Effector memory CD4-positive, alpha-beta T cell (primary cell): ENCODE measurements at regions not wholly inside any gene's neighbourhood (a gene's known extent, or its start where the extent isn't known, plus 50 kb on each side); places are given as distances from the start of the nearest gene placed in this dataset.

Experiments
- DNase-seq, 3 donors: peaks; one replicate each; pipeline ENCODE4 v3.0.0-alpha.2; 2020
- H3K27ac ChIP-seq: 2 replicates; pipeline ENCODE4 v1.7.0; 2013; ENCODE audit warnings: mild to moderate bottlenecking, low read length, moderate library complexity; ENCODE audit not compliant: insufficient read depth, poor library complexity, severe bottlenecking
- H3K27me3 ChIP-seq: replicated peaks from 2 replicates; pipeline ENCODE4 v1.7.0; 2013; ENCODE audit warnings: mild to moderate bottlenecking, low read length; ENCODE audit not compliant: insufficient read depth, control insufficient read depth, poor library complexity, severe bottlenecking
- H3K36me3 ChIP-seq: 2 replicates; pipeline ENCODE4 v1.7.0; 2013; ENCODE audit warnings: mild to moderate bottlenecking, low read length, moderate library complexity; ENCODE audit not compliant: control insufficient read depth, insufficient read depth
- H3K4me1 ChIP-seq: 2 replicates; pipeline ENCODE4 v1.7.0; 2013; ENCODE audit warnings: low read length, mild to moderate bottlenecking; ENCODE audit not compliant: control insufficient read depth, insufficient read depth, poor library complexity, severe bottlenecking
- H3K4me3 ChIP-seq: 2 replicates; pipeline ENCODE4 v1.7.0; 2013; ENCODE audit warnings: low read length, low read depth, mild to moderate bottlenecking; ENCODE audit not compliant: insufficient read depth, poor library complexity, severe bottlenecking
- H3K9me3 ChIP-seq: 2 replicates; pipeline ENCODE4 v1.7.0; 2013; ENCODE audit warnings: mild to moderate bottlenecking, low read length, moderate library complexity; ENCODE audit not compliant: control insufficient read depth

GRCh38 chr4:177116161-177116560, 193.5 kb upstream of the NEIL3 start:
- Histone ChIP-seq H3K4me1 (no peaks in the 10 kb centered on the region), H3K27ac (no peak overlapping the region), H3K36me3 (no peaks in the 10 kb centered on the region), H3K27me3 (no peaks in the 10 kb centered on the region), H3K4me3 (no peak overlapping the region), H3K9me3 (no peaks in the 10 kb centered on the region)
- DNase-seq, result no peak

- H3K27ac ChIP-seq, result no peak overlapping the region
- H3K36me3 ChIP-seq, result no peaks in the 10 kb centered on the region
- no peaks in the 10 kb centered on the region for H3K9me3 ChIP-seq
- H3K27me3 ChIP-seq, result no peaks in the 10 kb centered on the region
- H3K4me3 ChIP-seq, result no peak overlapping the region
- DNase-seq, result no peak
- no peaks in the 10 kb centered on the region for H3K4me1 ChIP-seq
Observed at GRCh38 chr4:177117256-177117655, 192.4 kb upstream of the NEIL3 start.

GRCh38 chr4:177118596-177118995, 191.1 kb upstream of the NEIL3 start:
- Histone ChIP-seq H3K9me3 (no peaks in the 10 kb centered on the region), H3K27me3 (no peaks in the 10 kb centered on the region), H3K4me3 (no peak overlapping the region), H3K36me3 (no peaks in the 10 kb centered on the region), H3K27ac (no peak overlapping the region), H3K4me1 (no peaks in the 10 kb centered on the region)
- DNase-seq, result no peak

- Histone ChIP-seq H3K4me1 (no peaks in the 10 kb centered on the region), H3K36me3 (no peaks in the 10 kb centered on the region), H3K27ac (no peak overlapping the region), H3K27me3 (no peaks in the 10 kb centered on the region), H3K9me3 (no peaks in the 10 kb centered on the region), H3K4me3 (no peak overlapping the region)
- DNase-seq, result no peak
Observed at GRCh38 chr4:177119021-177119471, 190.6 kb upstream of the NEIL3 start.

- no peak overlapping the region for H3K4me3 ChIP-seq
- H3K27me3 ChIP-seq, result no peaks in the 10 kb centered on the region
- no peaks in the 10 kb centered on the region for H3K4me1 ChIP-seq
- H3K27ac ChIP-seq, result no peak overlapping the region
- no peaks in the 10 kb centered on the region for H3K9me3 ChIP-seq
- DNase-seq, result no peak
- H3K36me3 ChIP-seq, result no peaks in the 10 kb centered on the region
Observed at GRCh38 chr4:177119691-177120090, 190.0 kb upstream of the NEIL3 start.

GRCh38 chr4:177123811-177124210, 185.9 kb upstream of the NEIL3 start:
- H3K27me3 ChIP-seq, result no peaks in the 10 kb centered on the region
- no peaks in the 10 kb centered on the region for H3K36me3 ChIP-seq
- H3K4me3 ChIP-seq, result no peak overlapping the region
- no peaks in the 10 kb centered on the region for H3K9me3 ChIP-seq
- H3K27ac ChIP-seq, result no peak overlapping the region
- no peaks in the 10 kb centered on the region for H3K4me1 ChIP-seq
- no peak for DNase-seq

GRCh38 chr4:177124349-177125064, 185.2 kb upstream of the NEIL3 start:
- DNase-seq, result no peak
- Histone ChIP-seq H3K4me1 (no peaks in the 10 kb centered on the region), H3K4me3 (no peak overlapping the region), H3K27me3 (no peaks in the 10 kb centered on the region), H3K27ac (no peak overlapping the region), H3K9me3 (no peaks in the 10 kb centered on the region), H3K36me3 (no peaks in the 10 kb centered on the region)

GRCh38 chr4:177125656-177126055, 184.0 kb upstream of the NEIL3 start:
- Histone ChIP-seq H3K9me3 (no peaks in the 10 kb centered on the region), H3K4me3 (no peak overlapping the region), H3K4me1 (no peaks in the 10 kb centered on the region), H3K27me3 (no peaks in the 10 kb centered on the region), H3K27ac (no peak overlapping the region), H3K36me3 (no peaks in the 10 kb centered on the region)
- DNase-seq, result no peak

GRCh38 chr4:177127658-177128057, 182.0 kb upstream of the NEIL3 start:
- H3K9me3 ChIP-seq, result no peaks in the 10 kb centered on the region
- H3K27ac ChIP-seq, result no peak overlapping the region
- no peaks in the 10 kb centered on the region for H3K27me3 ChIP-seq
- H3K4me3 ChIP-seq, result no peak overlapping the region
- no peaks in the 10 kb centered on the region for H3K4me1 ChIP-seq
- no peaks in the 10 kb centered on the region for H3K36me3 ChIP-seq
- DNase-seq, result no peak

GRCh38 chr4:177128306-177128705, 181.4 kb upstream of the NEIL3 start:
- Histone ChIP-seq H3K4me3 (no peak overlapping the region), H3K27ac (no peak overlapping the region), H3K36me3 (no peaks in the 10 kb centered on the region), H3K4me1 (no peaks in the 10 kb centered on the region), H3K9me3 (no peaks in the 10 kb centered on the region), H3K27me3 (no peaks in the 10 kb centered on the region)
- no peak for DNase-seq
